ENCODE measurements at regions not wholly inside any gene's neighbourhood (a gene's known extent, or its start where the extent isn't known, plus 50 kb on each side); places are given as distances from the start of the nearest gene placed in this dataset.

GRCh38 chr15:62477929-62478328 lies 312.8 kb upstream of the C2CD4B start:
- TF ChIP-seq POLR2A (IDR thresholded peaks at IDR 0.05) (no peak), CTCF (IDR thresholded peaks at IDR 0.05 in 8 of 11, conservative IDR thresholded peaks at IDR 0.05 in 3 of 11) (no peak)
